Kidney (tissue), 13 donors: ENCODE measurements at regions not wholly inside any gene's neighbourhood (a gene's known extent, or its start where the extent isn't known, plus 50 kb on each side); places are given as distances from the start of the nearest gene placed in this dataset.

Source experiments
- DNase-seq, 5 donors: peaks; one replicate each; pipeline ENCODE4 v3.0.0-alpha.2; 2013 to 2020
- FAIRE-seq: peaks from 2 replicates; lab custom pipeline; 2012; peaks lifted over from hg19 to GRCh38; lab: Jason Lieb, UNC
- H3K27ac ChIP-seq, 2 donors: one replicate each; pipeline ENCODE4 v1.7.0; 2013; ENCODE audit warnings: low read depth in 2 of 2, low read length in 2 of 2, inconsistent platforms in 1 of 2
- H3K27me3 ChIP-seq: one replicate; pipeline ENCODE4 v1.7.1; 2013; ENCODE audit warnings: low read length, inconsistent platforms; ENCODE audit not compliant: control insufficient read depth, insufficient read depth
- H3K36me3 ChIP-seq, 3 donors: one replicate each; pipeline versions ENCODE4 v1.7.0 to v1.7.1; 2013; ENCODE audit warnings: low read length in 3 of 3, control low read depth in 1 of 3, inconsistent platforms in 1 of 3; ENCODE audit not compliant: insufficient read depth in 3 of 3, control insufficient read depth in 2 of 3
- H3K4me1 ChIP-seq, 3 donors: one replicate each; pipeline versions ENCODE4 v1.7.0 to v1.7.1; 2013; ENCODE audit warnings: low read length in 3 of 3, inconsistent platforms in 1 of 3, low read depth in 1 of 3; ENCODE audit not compliant: control insufficient read depth in 2 of 3, insufficient read depth in 2 of 3
- H3K4me3 ChIP-seq, 3 donors: one replicate each; pipeline versions ENCODE4 v1.7.0 to v1.8.1; 2013; ENCODE audit warnings: low read length in 3 of 3, control low read depth in 1 of 3, inconsistent platforms in 1 of 3
- H3K9ac ChIP-seq, 3 donors: one replicate each; pipeline versions ENCODE4 v1.7.0 to v1.7.1; 2013; ENCODE audit warnings: low read length in 3 of 3, control low read depth in 1 of 3, inconsistent platforms in 1 of 3
- H3K9me3 ChIP-seq, 3 donors: one replicate each; pipeline versions ENCODE4 v1.7.0 to v1.7.1; 2013; ENCODE audit warnings: low read length in 3 of 3, control low read depth in 1 of 3, inconsistent platforms in 1 of 3; ENCODE audit not compliant: control insufficient read depth in 2 of 3, insufficient read depth in 1 of 3
- intact Hi-C: fragments of 100-400 bp; cut with DNase I; formaldehyde crosslinking; loops from one replicate; pipeline ENCODE4 v1.11.1; 2022
- TF ChIP-seq, protein P1 (sequence below): IDR thresholded peaks from 3 replicates; pipeline ENCODE4 v1.5.1; 2012; ENCODE audit warnings: mild to moderate bottlenecking, moderate library complexity, borderline replicate concordance; ENCODE audit not compliant: insufficient read depth; ENCODE audit errors: extremely low read depth
- donor health status: control.
- donor health status: control.
- donor health status: control.
- donor health status: control.
- donor health status: control.
- donor health status: DM: yes; HTN: yes; CAD: no.
- donor health status: Normal renal cell carcinoma (clear cell type).

DNA sequence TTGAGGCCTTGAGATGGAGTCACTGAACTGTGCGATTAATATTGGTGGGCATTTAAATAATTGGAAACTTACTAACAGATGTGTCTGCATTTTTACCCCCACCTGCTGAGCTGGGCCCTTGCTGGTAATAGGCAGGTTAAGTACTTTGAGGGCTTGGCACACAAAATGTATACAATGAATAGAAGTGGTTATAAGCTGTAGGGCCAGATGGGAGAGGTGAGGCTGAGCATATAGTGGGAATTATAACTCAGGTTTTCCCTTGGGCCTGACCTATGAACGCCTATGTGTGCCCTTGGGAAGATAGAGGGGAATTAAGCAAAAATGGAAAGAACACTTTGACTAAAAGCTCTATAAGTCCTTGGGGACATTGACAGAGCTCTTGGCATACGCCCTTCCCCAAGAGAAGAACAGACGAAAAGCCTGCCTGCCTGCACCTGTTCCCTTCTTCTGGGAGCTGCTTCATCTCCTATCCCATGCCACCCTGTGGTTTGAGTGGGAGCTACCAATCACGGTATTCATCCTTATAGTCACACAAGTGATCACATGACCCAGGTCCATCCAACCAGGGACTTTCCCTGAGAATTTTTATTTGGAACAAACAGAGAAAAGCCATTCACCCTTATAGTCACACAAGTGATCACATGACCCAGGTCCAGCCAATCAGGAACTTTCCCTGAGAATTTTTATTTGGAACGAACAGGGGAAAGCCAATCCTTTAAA, 260.7 kb upstream of the CSF3R start:
- TF ChIP-seq, protein P1, sequence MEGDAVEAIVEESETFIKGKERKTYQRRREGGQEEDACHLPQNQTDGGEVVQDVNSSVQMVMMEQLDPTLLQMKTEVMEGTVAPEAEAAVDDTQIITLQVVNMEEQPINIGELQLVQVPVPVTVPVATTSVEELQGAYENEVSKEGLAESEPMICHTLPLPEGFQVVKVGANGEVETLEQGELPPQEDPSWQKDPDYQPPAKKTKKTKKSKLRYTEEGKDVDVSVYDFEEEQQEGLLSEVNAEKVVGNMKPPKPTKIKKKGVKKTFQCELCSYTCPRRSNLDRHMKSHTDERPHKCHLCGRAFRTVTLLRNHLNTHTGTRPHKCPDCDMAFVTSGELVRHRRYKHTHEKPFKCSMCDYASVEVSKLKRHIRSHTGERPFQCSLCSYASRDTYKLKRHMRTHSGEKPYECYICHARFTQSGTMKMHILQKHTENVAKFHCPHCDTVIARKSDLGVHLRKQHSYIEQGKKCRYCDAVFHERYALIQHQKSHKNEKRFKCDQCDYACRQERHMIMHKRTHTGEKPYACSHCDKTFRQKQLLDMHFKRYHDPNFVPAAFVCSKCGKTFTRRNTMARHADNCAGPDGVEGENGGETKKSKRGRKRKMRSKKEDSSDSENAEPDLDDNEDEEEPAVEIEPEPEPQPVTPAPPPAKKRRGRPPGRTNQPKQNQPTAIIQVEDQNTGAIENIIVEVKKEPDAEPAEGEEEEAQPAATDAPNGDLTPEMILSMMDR: no peak
- no peak for FAIRE-seq
- Histone ChIP-seq H3K9ac (no peak overlapping the region), H3K4me3 (no peak overlapping the region), H3K36me3 (no peaks in the 10 kb centered on the region), H3K27ac (no peak overlapping the region), H3K9me3 (peaks cover 0 to 10% (median 2%) of the 10 kb centered on the region in 3 donors), H3K4me1 (no peaks in the 10 kb centered on the region), H3K27me3 (no peaks in the 10 kb centered on the region)
- intact Hi-C loops: no loop called here
- peak in 1 of 5 donors; percentile 2 for DNase-seq

GRCh38 chr1:36741066-36741465, 258.4 kb upstream of the CSF3R start:
- FAIRE-seq (no peak), DNase-seq (no peak)
- TF ChIP-seq, protein P1: no peak
- Histone ChIP-seq H3K27me3 (no peaks in the 10 kb centered on the region), H3K4me1 (no peaks in the 10 kb centered on the region), H3K9me3 (peaks cover 0 to 10% (median 2%) of the 10 kb centered on the region in 3 donors), H3K27ac (no peak overlapping the region), H3K4me3 (no peak overlapping the region), H3K9ac (no peak overlapping the region), H3K36me3 (no peaks in the 10 kb centered on the region)
- intact Hi-C loops: no loop called here

DNA sequence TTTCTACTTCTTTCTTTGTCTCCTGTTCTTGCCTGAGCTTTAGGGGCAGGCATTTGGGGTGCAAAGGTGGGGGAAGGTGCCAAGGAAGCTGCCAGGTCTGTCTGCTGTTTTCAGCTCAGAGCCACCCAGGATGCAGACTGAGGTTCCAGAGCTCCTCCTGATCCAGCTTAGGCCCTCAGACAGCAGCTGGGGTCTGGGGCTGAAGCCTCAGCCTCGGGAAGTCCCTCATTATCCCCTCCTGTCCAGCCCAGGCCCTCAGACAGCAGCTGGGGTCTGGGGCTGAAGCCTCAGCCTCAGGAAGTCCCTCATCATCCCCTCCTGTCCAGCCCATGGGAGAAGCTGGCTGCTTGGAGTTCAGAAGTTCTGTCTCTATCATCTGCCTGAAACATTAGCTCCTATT, 257.7 kb upstream of the CSF3R start:
- Histone ChIP-seq H3K4me3 (no peak overlapping the region), H3K4me1 (no peaks in the 10 kb centered on the region), H3K9me3 (peaks cover 0 to 10% (median 2%) of the 10 kb centered on the region in 3 donors), H3K27me3 (no peaks in the 10 kb centered on the region), H3K36me3 (no peaks in the 10 kb centered on the region), H3K9ac (no peak overlapping the region), H3K27ac (no peak overlapping the region)
- peak in 1 of 5 donors; percentile 4 for DNase-seq
- no peak for FAIRE-seq
- TF ChIP-seq, protein P1: no peak
- intact Hi-C loops: no loop called here
